Stimulated activated naive B cell treated with anti-CD40 and anti-IgM and Interleukin-4, amounts not matched to agents 10 μg/mL and 1 μg/mL and 100 μg/mL, for 72 hours (primary cell): ENCODE measurements at regions not wholly inside any gene's neighbourhood (a gene's known extent, or its start where the extent isn't known, plus 50 kb on each side); places are given as distances from the start of the nearest gene placed in this dataset.
A peak's percentile ranks its signal among the peaks of the same experiment; 100 is the strongest.

Experiments
- ATAC-seq, 2 donors: fragments of 150-1000 bp; cut with Tn5 transposase; replicated peaks; 2 replicates each; pipeline ENCODE4 v1.10.0; 2021; ENCODE audit warnings: moderate library complexity in 1 of 2
- DNase-seq: peaks from one replicate; pipeline ENCODE4 v3.0.0; 2021
- H3K27ac Mint-ChIP-seq: one replicate; pipeline ENCODE4 v1.8.0; 2022; ENCODE audit warnings: mild to moderate bottlenecking, mixed read lengths
- H3K27me3 Mint-ChIP-seq, 2 donors: one replicate each; pipeline ENCODE4 v1.8.0; 2022; ENCODE audit warnings: mixed read lengths in 2 of 2
- H3K36me3 Mint-ChIP-seq, 2 donors: one replicate each; pipeline ENCODE4 v1.8.0; 2022; ENCODE audit warnings: mixed read lengths in 2 of 2, mild to moderate bottlenecking in 1 of 2
- H3K4me1 Mint-ChIP-seq, 2 donors: one replicate each; pipeline ENCODE4 v1.8.0; 2022; ENCODE audit warnings: mixed read lengths in 2 of 2, mild to moderate bottlenecking in 1 of 2
- H3K4me3 Mint-ChIP-seq, 2 donors: one replicate each; pipeline ENCODE4 v1.8.0; 2022; ENCODE audit warnings: mild to moderate bottlenecking in 2 of 2, mixed read lengths in 2 of 2, moderate library complexity in 1 of 2
- H3K9me3 Mint-ChIP-seq, 2 donors: one replicate each; pipeline ENCODE4 v1.8.0; 2022; ENCODE audit warnings: mixed read lengths in 2 of 2, mild to moderate bottlenecking in 1 of 2

DNA sequence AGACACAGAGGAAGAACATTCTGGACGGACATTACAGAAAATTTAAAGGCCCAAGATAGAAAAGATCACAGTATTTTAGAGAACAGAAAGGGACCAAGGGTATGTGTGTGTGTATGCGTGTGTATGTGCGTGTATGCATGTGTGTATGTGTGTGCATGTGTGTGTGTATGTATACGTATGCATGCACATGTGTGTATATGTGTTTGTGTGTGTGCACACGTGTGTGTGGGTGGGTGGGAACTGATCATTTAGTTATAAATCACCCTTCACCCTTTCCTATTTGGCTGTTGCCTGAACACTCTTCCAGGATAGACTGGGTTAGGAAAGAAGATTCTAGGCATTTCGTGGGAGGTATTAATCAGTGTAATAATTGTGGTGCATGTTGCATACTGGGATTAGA lies 634.4 kb downstream of the DHX35 start:
- H3K36me3 Mint-ChIP-seq: no peaks in the 10 kb centered on the region
- DNase-seq: no peak
- no peak for ATAC-seq
- no peaks in the 10 kb centered on the region for H3K9me3 Mint-ChIP-seq
- no peak overlapping the region for H3K4me3 Mint-ChIP-seq
- no peaks in the 10 kb centered on the region for H3K27me3 Mint-ChIP-seq
- H3K4me1 Mint-ChIP-seq: no peaks in the 10 kb centered on the region
- H3K27ac Mint-ChIP-seq: no peak overlapping the region

DNA sequence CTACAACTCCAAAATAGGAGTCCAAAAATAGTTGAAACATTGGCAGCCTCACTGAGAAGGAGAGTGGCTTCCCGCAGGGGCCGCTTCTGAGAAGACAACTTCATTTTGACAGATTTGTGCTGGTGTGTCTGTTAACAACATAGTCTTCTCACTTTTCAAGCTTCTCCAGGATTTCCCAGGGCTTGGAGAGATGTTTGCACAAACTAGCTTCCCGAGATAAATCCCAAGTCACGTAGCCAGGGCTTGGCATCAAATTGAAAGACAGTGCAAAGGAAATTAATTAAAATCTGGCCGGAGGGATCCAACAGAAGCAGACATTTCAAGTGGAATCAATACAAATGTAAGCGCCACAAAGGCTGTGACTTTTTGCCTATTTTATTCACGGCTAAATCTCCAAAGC lies 630.2 kb downstream of the DHX35 start:
- Mint-ChIP-seq H3K4me3 (no peak overlapping the region), H3K27ac (no peak overlapping the region), H3K9me3 (no peaks in the 10 kb centered on the region), H3K27me3 (peaks cover 9 to 12% of the 10 kb centered on the region in 2 donors), H3K4me1 (no peaks in the 10 kb centered on the region), H3K36me3 (no peaks in the 10 kb centered on the region)
- DNase-seq: no peak
- ATAC-seq: no peak

DNA sequence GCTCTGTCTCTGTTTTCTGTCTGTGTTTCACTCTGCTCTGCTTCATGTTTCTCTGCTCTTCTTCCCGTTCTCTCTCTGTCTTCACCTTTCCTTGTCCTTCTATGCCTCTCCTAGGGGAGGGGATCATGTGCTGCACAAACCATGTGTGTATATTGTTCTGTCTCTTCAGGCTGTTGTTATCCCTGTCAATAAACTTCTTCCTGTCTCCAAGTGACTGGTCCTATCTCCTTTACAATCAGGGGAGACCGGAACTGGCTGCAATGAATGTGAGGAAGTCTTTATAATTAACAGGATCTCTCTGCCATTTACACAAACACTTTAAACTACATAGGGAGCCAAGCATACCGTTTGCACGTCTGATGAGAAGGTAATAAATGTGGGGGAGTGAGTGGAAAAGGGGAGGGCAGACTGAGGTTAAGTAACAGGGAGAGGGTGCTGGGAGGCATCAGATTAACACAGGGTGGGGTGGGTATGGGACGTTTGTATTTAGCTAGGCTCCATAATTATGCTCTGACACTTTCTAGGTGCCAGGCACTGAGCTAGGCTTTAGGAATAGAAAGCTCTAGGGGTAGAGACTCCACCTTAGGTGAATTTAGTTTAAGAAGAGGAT lies 626.1 kb downstream of the DHX35 start:
- H3K27me3 Mint-ChIP-seq: peaks cover 12 to 13% of the 10 kb centered on the region in 2 donors
- H3K36me3 Mint-ChIP-seq: no peaks in the 10 kb centered on the region
- peaks cover 5% of the 10 kb centered on the region in 2 donors for H3K9me3 Mint-ChIP-seq
- ATAC-seq (no peak), DNase-seq (no peak)
- no peak overlapping the region for H3K27ac Mint-ChIP-seq
- no peaks in the 10 kb centered on the region for H3K4me1 Mint-ChIP-seq
- H3K4me3 Mint-ChIP-seq: no peak overlapping the region

DNA sequence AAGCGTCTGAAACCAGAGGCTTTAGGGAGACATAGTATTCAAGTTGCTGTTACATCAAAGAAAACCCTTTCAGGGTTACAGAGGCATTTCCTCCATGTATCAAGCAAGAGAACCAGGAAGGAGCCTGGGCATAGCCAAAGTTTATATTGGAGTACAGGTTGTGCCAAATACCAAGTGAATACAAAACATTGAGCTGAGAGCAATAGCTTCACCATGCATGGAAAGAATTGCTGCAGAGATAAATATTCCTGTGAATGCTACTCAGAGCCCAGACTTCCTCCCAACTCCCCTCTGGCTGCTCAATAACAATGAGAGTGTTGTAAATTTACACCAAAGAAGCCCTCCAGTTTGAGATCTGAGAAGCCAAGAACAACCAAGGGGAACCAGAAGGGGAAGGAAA lies 618.9 kb downstream of the DHX35 start:
- ATAC-seq (no peak), DNase-seq (no peak)
- no peaks in the 10 kb centered on the region for H3K27me3 Mint-ChIP-seq
- peaks cover 4 to 6% of the 10 kb centered on the region in 2 donors for H3K9me3 Mint-ChIP-seq
- no peaks in the 10 kb centered on the region for H3K4me1 Mint-ChIP-seq
- no peak overlapping the region for H3K27ac Mint-ChIP-seq
- no peaks in the 10 kb centered on the region for H3K36me3 Mint-ChIP-seq
- H3K4me3 Mint-ChIP-seq: no peak overlapping the region

DNA sequence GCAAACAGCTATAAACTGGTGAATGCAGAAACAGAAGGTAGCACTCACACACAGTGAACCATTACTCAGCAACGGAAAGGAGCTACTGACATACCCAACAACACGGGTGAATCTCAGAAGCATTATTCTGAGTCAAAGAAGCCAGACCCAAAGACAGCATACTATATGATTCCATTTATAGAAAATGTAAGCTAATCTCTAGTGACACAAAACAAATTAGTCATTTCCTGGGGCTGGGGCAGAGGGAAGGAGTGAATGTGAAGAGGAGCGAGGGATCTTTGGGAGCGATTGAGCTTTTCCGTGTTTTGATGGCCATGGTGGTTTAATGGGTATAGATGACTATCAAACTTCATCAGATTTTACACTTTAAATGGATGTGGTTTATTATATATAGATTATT lies 614.6 kb downstream of the DHX35 start:
- DNase-seq: no peak
- no peak overlapping the region for H3K27ac Mint-ChIP-seq
- no peak for ATAC-seq

DNA sequence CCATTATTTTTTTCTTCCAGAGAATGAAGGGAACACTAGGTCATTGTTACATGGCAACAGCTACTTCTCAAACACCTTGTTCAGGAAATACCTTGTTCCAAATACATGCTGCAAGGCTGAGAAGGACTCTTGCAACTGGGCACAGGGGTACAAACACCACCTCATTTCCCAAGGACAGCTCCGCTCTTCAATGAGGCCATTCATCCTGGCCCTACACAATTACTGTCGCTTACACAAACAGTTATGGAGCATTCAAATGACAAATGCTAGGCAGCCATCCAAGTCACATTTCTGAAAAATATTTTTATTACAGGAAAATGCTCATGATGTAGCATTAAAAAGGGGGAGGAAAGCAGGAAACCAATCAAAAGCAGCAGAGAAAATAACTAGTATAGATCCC lies 611.9 kb downstream of the DHX35 start:
- peaks cover 0 to 6% of the 10 kb centered on the region in 2 donors for H3K27me3 Mint-ChIP-seq
- H3K9me3 Mint-ChIP-seq: peaks cover 0 to 3% of the 10 kb centered on the region in 2 donors
- ATAC-seq: no peak
- H3K36me3 Mint-ChIP-seq: no peaks in the 10 kb centered on the region
- no peak for DNase-seq
- no peak overlapping the region for H3K4me3 Mint-ChIP-seq
- H3K27ac Mint-ChIP-seq: no peak overlapping the region
- no peaks in the 10 kb centered on the region for H3K4me1 Mint-ChIP-seq

More for the DNA sequence above, 614.6 kb downstream of the DHX35 start:
- H3K27me3 Mint-ChIP-seq: peaks cover 0 to 6% of the 10 kb centered on the region in 2 donors
- H3K4me1 Mint-ChIP-seq: no peaks in the 10 kb centered on the region
- H3K9me3 Mint-ChIP-seq: peaks cover 4 to 5% of the 10 kb centered on the region in 2 donors
- no peaks in the 10 kb centered on the region for H3K36me3 Mint-ChIP-seq
- no peak overlapping the region for H3K4me3 Mint-ChIP-seq

DNA sequence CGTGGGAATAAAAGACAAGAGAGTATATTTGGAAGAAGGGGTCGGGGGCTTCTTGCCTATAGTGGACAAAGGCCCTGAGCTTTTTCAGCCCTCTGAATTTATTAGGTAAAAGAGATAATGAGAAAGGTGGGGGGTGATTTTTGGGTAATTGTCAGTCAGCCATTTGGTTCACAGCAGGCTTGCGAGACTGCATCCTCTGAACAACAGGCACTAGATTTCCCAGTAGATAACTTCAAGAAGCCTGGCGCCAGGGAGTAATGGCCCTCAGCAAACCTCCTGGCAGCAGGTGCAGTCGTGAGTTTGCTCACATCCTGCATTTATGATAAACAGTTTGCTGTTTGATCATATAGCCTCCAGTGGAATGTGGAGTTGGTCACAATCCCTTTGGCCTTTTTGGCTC lies 609.0 kb downstream of the DHX35 start:
- Mint-ChIP-seq H3K9me3 (peaks cover 0 to 2% of the 10 kb centered on the region in 2 donors), H3K36me3 (no peaks in the 10 kb centered on the region), H3K4me1 (peaks cover 0 to 2% of the 10 kb centered on the region in 2 donors), H3K27me3 (peaks cover 0 to 6% of the 10 kb centered on the region in 2 donors), H3K4me3 (no peak overlapping the region), H3K27ac (no peak overlapping the region)
- DNase-seq (no peak), ATAC-seq (no peak)

DNA sequence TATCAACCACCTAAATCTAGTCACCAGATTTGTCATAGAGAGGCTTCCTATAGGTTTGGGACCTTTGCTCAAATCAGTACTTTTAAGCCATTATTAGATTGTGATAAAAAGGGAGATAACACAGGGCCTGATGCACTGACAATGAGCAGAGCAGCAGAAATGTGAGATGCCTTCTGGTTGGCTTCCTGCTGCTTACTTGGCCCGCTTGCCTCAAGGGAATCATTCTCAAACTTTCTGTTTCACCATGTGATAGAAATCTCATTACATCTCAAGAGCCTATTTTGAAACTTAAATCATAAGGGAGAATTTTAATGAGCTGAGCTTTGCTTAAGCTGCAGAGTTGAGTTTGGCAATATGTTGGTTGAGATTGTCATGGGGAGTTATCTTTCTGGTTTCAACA lies 606.0 kb downstream of the DHX35 start:
- ATAC-seq (peak in 1 of 2 donors; percentile 57), DNase-seq (no peak)
- Mint-ChIP-seq H3K4me3 (no peak overlapping the region), H3K4me1 (peaks cover 0 to 2% of the 10 kb centered on the region in 2 donors), H3K9me3 (no peaks in the 10 kb centered on the region), H3K27me3 (peaks cover 0 to 2% of the 10 kb centered on the region in 2 donors), H3K36me3 (no peaks in the 10 kb centered on the region), H3K27ac (no peak overlapping the region)

DNA sequence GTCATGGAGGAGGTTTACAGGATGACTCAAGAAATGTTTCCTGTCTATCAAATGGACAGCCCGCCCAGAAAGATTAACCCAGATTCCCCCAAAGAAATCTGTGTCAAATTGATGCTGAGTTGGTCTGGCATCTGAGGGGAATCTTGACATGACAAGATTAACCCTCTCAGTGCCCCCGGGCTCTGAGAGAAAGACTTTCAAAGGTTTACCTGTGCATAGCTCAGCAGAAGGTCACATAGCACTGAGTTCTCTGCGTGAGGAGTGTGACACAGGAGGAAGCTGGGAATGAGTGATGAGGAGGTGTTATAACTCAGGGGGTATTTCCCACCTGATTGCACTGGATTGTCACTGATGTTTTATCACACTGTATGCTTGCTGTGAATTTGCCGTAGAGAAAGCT lies 601.2 kb downstream of the DHX35 start:
- no peaks in the 10 kb centered on the region for H3K36me3 Mint-ChIP-seq
- no peaks in the 10 kb centered on the region for H3K9me3 Mint-ChIP-seq
- no peaks in the 10 kb centered on the region for H3K27me3 Mint-ChIP-seq
- H3K27ac Mint-ChIP-seq: no peak overlapping the region
- peak; percentile 66 to 94 for ATAC-seq
- H3K4me3 Mint-ChIP-seq: no peak overlapping the region
- peaks cover 0 to 2% of the 10 kb centered on the region in 2 donors for H3K4me1 Mint-ChIP-seq
- DNase-seq: peak; percentile 20

DNA sequence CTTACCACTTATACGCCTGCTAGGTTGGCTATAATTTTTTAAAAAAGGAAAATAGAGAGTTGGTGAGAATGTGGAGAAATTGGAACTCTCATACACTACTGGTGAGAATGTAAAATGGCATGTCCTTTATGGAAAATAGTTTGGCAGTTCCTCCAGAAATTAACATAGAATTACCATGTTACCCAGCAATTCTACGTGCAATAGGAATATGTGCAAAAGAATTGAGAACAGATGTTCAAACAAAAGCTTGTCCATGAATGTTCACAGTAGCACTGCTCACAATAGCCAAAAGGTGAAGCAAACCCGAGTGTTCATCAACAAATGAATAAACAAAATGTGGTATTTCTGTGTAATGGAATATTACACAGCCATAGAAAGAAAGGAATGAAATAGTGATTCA lies 592.2 kb downstream of the DHX35 start:
- H3K4me3 Mint-ChIP-seq: no peak overlapping the region
- H3K27ac Mint-ChIP-seq: no peak overlapping the region
- ATAC-seq (no peak), DNase-seq (no peak)
- no peaks in the 10 kb centered on the region for H3K36me3 Mint-ChIP-seq
- H3K9me3 Mint-ChIP-seq: peaks cover 0 to 3% of the 10 kb centered on the region in 2 donors
- no peaks in the 10 kb centered on the region for H3K4me1 Mint-ChIP-seq
- peaks cover 0 to 3% of the 10 kb centered on the region in 2 donors for H3K27me3 Mint-ChIP-seq

DNA sequence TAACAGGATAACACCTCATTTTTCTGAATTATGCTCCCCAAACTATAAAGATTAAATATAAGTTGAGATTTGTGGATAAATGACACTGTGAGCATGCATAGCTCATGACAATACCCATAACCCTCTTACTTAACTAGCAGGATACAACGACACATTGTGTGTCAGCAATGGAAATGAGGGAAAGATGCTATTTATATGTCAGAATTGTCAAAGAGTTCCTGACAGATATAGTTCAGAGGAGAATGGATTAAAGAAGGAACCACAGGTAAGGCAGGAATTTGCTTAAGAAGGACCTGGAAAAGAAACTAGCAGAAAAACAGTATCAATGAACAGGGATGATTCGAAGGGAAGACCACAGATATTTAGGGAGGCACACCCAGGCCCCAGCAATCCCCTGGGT lies 591.0 kb downstream of the DHX35 start:
- no peaks in the 10 kb centered on the region for H3K4me1 Mint-ChIP-seq
- peaks cover 0 to 3% of the 10 kb centered on the region in 2 donors for H3K9me3 Mint-ChIP-seq
- DNase-seq (no peak), ATAC-seq (no peak)
- no peaks in the 10 kb centered on the region for H3K36me3 Mint-ChIP-seq
- H3K27ac Mint-ChIP-seq: no peak overlapping the region
- H3K4me3 Mint-ChIP-seq: no peak overlapping the region
- peaks cover 0 to 3% of the 10 kb centered on the region in 2 donors for H3K27me3 Mint-ChIP-seq

DNA sequence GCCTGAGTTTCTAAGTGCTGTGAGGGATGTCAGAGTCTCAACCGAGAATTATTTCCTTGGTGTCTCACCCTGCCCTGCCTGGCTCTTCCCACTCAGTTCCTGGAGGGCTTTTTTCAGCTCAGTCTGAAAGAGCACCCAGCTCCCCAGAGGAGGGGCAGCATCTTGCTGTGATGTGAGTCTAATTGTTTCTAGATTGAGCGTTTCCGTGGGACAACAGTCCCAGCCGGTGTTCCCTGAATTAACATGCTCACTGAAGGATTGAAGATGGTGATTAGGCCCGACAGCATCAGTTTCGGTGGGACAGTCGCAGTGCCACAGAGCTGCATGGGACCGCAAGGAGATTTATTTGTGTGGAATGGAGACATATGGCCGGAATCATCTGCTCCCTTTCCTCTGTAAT lies 587.6 kb downstream of the DHX35 start:
- Mint-ChIP-seq H3K4me1 (no peaks in the 10 kb centered on the region), H3K4me3 (no peak overlapping the region), H3K27ac (no peak overlapping the region)

DNA sequence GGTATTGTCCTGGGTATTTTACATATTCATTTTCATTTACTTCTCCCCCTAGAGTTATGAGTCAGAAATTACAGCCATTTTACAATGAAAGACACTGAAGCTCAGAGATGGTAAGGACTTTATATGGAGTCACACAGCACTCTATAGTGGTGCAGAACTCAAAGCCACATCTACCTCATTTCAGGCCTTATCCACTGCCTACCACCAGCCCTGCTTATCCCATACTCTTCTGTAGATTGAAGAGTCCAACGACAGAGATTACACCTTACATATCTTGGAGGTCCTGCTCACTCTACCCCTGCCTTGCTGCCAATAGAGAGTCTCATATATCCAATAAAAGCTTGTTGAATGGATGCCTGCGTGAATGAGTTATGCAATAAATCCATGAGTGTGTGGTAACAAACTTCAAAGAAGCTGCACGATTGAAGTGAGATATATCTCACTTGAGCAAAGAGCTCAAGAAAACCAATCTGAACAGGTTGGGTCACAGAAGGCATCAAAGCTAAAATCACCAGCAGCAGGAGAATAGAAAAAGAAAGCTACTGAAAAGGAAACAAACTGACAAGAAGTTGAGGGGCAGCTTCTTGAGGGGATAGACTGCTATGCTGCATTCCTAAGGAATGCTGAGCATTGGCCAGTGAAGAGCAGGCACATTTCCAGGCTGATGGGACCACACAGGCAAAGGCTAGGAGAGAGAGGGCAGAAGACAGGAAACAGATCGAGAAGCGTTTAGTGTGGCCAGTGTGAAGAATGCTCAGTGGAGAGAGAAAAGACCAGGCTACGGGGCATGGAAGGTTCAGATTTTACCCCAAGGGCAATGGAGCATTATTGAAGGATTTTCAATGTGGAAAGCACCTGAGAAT lies 585.6 kb downstream of the DHX35 start:
- no peak overlapping the region for H3K27ac Mint-ChIP-seq
- peaks cover 0 to 6% of the 10 kb centered on the region in 2 donors for H3K27me3 Mint-ChIP-seq
- no peaks in the 10 kb centered on the region for H3K4me1 Mint-ChIP-seq
- ATAC-seq: no peak
- H3K9me3 Mint-ChIP-seq: peaks cover 0 to 2% of the 10 kb centered on the region in 2 donors
- H3K4me3 Mint-ChIP-seq: no peak overlapping the region
- no peaks in the 10 kb centered on the region for H3K36me3 Mint-ChIP-seq
- no peak for DNase-seq

More for the DNA sequence above, 587.6 kb downstream of the DHX35 start:
- peaks cover 0 to 2% of the 10 kb centered on the region in 2 donors for H3K9me3 Mint-ChIP-seq
- H3K27me3 Mint-ChIP-seq: peaks cover 0 to 3% of the 10 kb centered on the region in 2 donors
- ATAC-seq (no peak), DNase-seq (no peak)
- H3K36me3 Mint-ChIP-seq: no peaks in the 10 kb centered on the region

DNA sequence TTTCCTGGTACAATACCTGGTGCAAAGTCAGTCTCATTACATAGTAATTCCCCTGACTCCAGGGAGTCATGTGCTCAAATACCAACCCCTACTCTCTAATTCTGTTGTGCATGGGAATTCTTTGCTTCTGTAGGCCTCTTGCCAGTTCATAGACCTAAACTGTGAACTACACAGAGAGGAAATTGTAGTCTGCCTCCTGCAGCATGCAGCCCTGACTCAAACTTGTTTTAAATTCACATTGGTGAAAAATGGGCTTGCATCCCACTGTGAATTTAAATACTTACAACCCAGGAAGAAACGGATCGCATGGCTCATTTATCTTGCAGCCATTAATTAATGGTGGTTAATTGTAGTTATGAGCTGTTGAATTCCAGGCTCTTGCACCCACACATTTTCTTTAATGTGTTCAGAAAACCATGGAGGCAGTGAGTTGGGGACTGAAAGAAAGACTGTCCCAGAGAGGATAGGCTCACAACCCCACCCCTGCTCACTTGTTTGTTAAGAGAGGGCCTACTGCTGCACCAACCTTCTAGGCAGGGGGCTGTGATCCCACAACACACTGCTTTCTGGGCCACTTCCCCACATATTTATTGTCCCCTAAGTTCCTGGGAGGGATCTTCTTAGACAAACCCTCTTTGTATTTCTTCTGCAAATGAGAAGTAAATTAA lies 579.1 kb downstream of the DHX35 start:
- no peak overlapping the region for H3K27ac Mint-ChIP-seq
- no peak for DNase-seq
- peaks cover 0 to 4% of the 10 kb centered on the region in 2 donors for H3K9me3 Mint-ChIP-seq
- H3K4me1 Mint-ChIP-seq: peaks cover 7 to 12% of the 10 kb centered on the region in 2 donors
- ATAC-seq: no peak
- no peaks in the 10 kb centered on the region for H3K36me3 Mint-ChIP-seq
- H3K27me3 Mint-ChIP-seq: peaks cover 0 to 4% of the 10 kb centered on the region in 2 donors
- H3K4me3 Mint-ChIP-seq: no peak overlapping the region
